B cell (primary cell): ENCODE measurements at regions not wholly inside any gene's neighbourhood (a gene's known extent, or its start where the extent isn't known, plus 50 kb on each side); places are given as distances from the start of the nearest gene placed in this dataset.

Source experiments
- ATAC-seq: fragments of 200-7000 bp; cut with Tn5 transposase; one replicate; pipeline ENCODE4 v1.10.0; 2021; ENCODE audit warnings: low read depth, mild to moderate bottlenecking, moderate number of reproducible peaks, moderate library complexity
- CTCF ChIA-PET: fragments of 350-600 bp; sonication (Branson Sonifier 250); formaldehyde crosslinking; loops from one replicate; lab custom pipeline; 2021; ENCODE audit warnings: antibody characterized with exemption, inconsistent platforms; lab: Charles Lee
- POLR2A ChIA-PET: fragments of 350-600 bp; sonication (Branson Sonifier 250); formaldehyde crosslinking; loops from one replicate; lab custom pipeline; 2021; ENCODE audit warnings: antibody characterized with exemption; lab: Charles Lee
- DNase-seq: peaks from one replicate; pipeline ENCODE4 v3.0.0; 2013
- H2AFZ ChIP-seq: 2 replicates; pipeline ENCODE4 v1.6.1; 2012; ENCODE audit warnings: mild to moderate bottlenecking, low read depth, low read length; ENCODE audit not compliant: insufficient read depth, poor library complexity, severe bottlenecking
- H3K27ac ChIP-seq, 2 donors: 1 replicate in 1 of 2; 2 replicates in 1 of 2; pipeline ENCODE4 v1.5.1; 2012 to 2013; ENCODE audit warnings: low read length in 2 of 2, mild to moderate bottlenecking in 2 of 2, moderate library complexity in 1 of 2
- H3K27me3 ChIP-seq, 4 experiments: fragments of 200-600 bp in 1 of 4; sonication (generic) in 1 of 4; replicated peaks in 1 of 4; 1 replicate in 2 of 4; 2 replicates in 2 of 4; pipeline versions ENCODE4 v1.6.1 to v1.7.0; 2013 to 2016; ENCODE audit warnings: low read length in 3 of 4, mild to moderate bottlenecking in 2 of 4, mixed read lengths in 1 of 4, moderate library complexity in 1 of 4; ENCODE audit not compliant: insufficient read depth in 4 of 4, control insufficient read depth in 3 of 4; ENCODE audit errors: control extremely low read depth in 1 of 4
- H3K36me3 ChIP-seq, 2 experiments: replicated peaks in 1 of 2; 1 replicate in 1 of 2; 2 replicates in 1 of 2; pipeline versions ENCODE4 v1.6.1 to v1.7.1; 2013; ENCODE audit warnings: low read length in 1 of 2; ENCODE audit not compliant: insufficient read depth in 2 of 2, control insufficient read depth in 1 of 2; ENCODE audit errors: control extremely low read depth in 1 of 2, extremely low read depth in 1 of 2
- H3K4me1 ChIP-seq, 2 donors: fragments of 200-600 bp in 1 of 2; sonication (generic) in 1 of 2; 1 replicate in 1 of 2; 2 replicates in 1 of 2; pipeline versions ENCODE4 v1.5.1 to v1.6.1; 2013 to 2017; ENCODE audit warnings: low read length in 2 of 2; ENCODE audit not compliant: control insufficient read depth in 2 of 2, insufficient read depth in 2 of 2
- H3K4me2 ChIP-seq: replicated peaks from 2 replicates; pipeline ENCODE3; 2012; ENCODE audit warnings: mild to moderate bottlenecking, low read depth, low read length; ENCODE audit not compliant: poor library complexity, severe bottlenecking
- H3K4me3 ChIP-seq, 5 experiments: fragments of 200-600 bp in 1 of 5; sonication (generic) in 1 of 5; 1 replicate in 3 of 5; 2 replicates in 2 of 5; pipeline versions ENCODE4 v1.5.1 to v1.7.0; 2011 to 2016; ENCODE audit warnings: low read length in 4 of 5, mild to moderate bottlenecking in 4 of 5, low read depth in 2 of 5, control low read depth in 1 of 5, moderate library complexity in 1 of 5; ENCODE audit not compliant: insufficient read depth in 1 of 5; ENCODE audit errors: control extremely low read depth in 1 of 5, extremely low read depth in 1 of 5
- H3K79me2 ChIP-seq: fragments of 200-600 bp; sonication (generic); one replicate; pipeline ENCODE4 v1.6.0; 2016; ENCODE audit warnings: low read length; ENCODE audit not compliant: control insufficient read depth, insufficient read depth
- H3K9ac ChIP-seq: fragments of 200-600 bp; sonication (generic); 2 replicates; pipeline ENCODE4 v1.6.1; 2017; ENCODE audit warnings: mild to moderate bottlenecking, low read length, moderate library complexity
- H3K9me3 ChIP-seq, 3 donors: one replicate each; pipeline versions ENCODE4 v1.6.1 to v1.7.1; 2013; ENCODE audit warnings: low read length in 2 of 3; ENCODE audit not compliant: control insufficient read depth in 2 of 3, insufficient read depth in 1 of 3; ENCODE audit errors: control extremely low read depth in 1 of 3
- H4K20me1 ChIP-seq: 2 replicates; pipeline ENCODE4 v1.6.0; 2012; ENCODE audit warnings: mild to moderate bottlenecking, low read length; ENCODE audit not compliant: insufficient read depth, control insufficient read depth, poor library complexity, severe bottlenecking
- H3K27ac Mint-ChIP-seq: one replicate; pipeline ENCODE4 v1.8.0; 2021; ENCODE audit warnings: mixed read lengths
- H3K27me3 Mint-ChIP-seq: one replicate; pipeline ENCODE4 v1.8.0; 2021; ENCODE audit warnings: mixed read lengths
- H3K4me1 Mint-ChIP-seq: one replicate; pipeline ENCODE4 v1.8.0; 2021; ENCODE audit warnings: mixed read lengths
- H3K4me3 Mint-ChIP-seq: one replicate; pipeline ENCODE4 v1.8.0; 2021; ENCODE audit warnings: mixed read lengths
- H3K9me3 Mint-ChIP-seq: one replicate; pipeline ENCODE4 v1.8.0; 2022; ENCODE audit warnings: mixed read lengths; ENCODE audit not compliant: insufficient read depth
- CTCF ChIP-seq: fragments of 200-600 bp; IDR thresholded peaks from one replicate; pipeline ENCODE4 v1.8.0; 2022; ENCODE audit warnings: antibody characterized with exemption, mild to moderate bottlenecking
- EZH2 ChIP-seq: IDR thresholded peaks from 2 replicates; pipeline ENCODE4 v1.6.1; 2012; ENCODE audit warnings: borderline replicate concordance, low read depth, mild to moderate bottlenecking, moderate library complexity, low read length; ENCODE audit not compliant: insufficient read depth, poor library complexity, severe bottlenecking
- WGBS: methylation state at CpG from one replicate; pipeline ENCODE4 v1.1.5; 2013; ENCODE audit warnings: missing lambda C conversion rate; ENCODE audit not compliant: insufficient coverage; 5-methylcytosine and 5-hydroxymethylcytosine counted together
- intact Hi-C: fragments of 100-400 bp; cut with micrococcal nuclease; formaldehyde crosslinking; loops from one replicate; pipeline ENCODE4 v1.10.0; 2022

- intact Hi-C loops: loop anchor here (5.0 kb wide), 1 partner anchor 297 kb away; no protein-coding TSS in a partner anchor
- no peak overlapping the region for H3K4me3 ChIP-seq
- Mint-ChIP-seq H3K4me3 (no peak overlapping the region), H3K27me3 (peaks cover 35% of the 10 kb centered on the region), H3K27ac (no peak overlapping the region), H3K4me1 (no peaks in the 10 kb centered on the region), H3K9me3 (no peaks in the 10 kb centered on the region)
- no peaks in the 10 kb centered on the region for H3K4me1 ChIP-seq
- no peak overlapping the region for H2AFZ ChIP-seq
- H3K4me2 ChIP-seq: no peak overlapping the region
- peaks cover 0 to 10% (median 2%) of the 10 kb centered on the region in 4 experiments for H3K27me3 ChIP-seq
- ChIA-PET POLR2A (no interaction called here), CTCF (interaction anchor here (0.7 to 4.9 kb wide), 2 partner anchors 9 to 1876 kb away, joined by 3 to 22 read pairs; no protein-coding TSS in a partner anchor)
- no peaks in the 10 kb centered on the region for H3K36me3 ChIP-seq
- DNase-seq (no peak), ATAC-seq (no peak)
- no peak overlapping the region for H3K27ac ChIP-seq
- H3K9ac ChIP-seq: no peak overlapping the region
- no peaks in the 10 kb centered on the region for H3K9me3 ChIP-seq
- H4K20me1 ChIP-seq: no peaks in the 10 kb centered on the region
- TF ChIP-seq EZH2 (no peak), CTCF (no peak)
- no peaks in the 10 kb centered on the region for H3K79me2 ChIP-seq
- WGBS: 81% methylated on average over 6 of the region's 15 CpGs
Observed at GRCh38 chr2:219698748-219699439, 71.5 kb downstream of the SLC4A3 start.

DNA sequence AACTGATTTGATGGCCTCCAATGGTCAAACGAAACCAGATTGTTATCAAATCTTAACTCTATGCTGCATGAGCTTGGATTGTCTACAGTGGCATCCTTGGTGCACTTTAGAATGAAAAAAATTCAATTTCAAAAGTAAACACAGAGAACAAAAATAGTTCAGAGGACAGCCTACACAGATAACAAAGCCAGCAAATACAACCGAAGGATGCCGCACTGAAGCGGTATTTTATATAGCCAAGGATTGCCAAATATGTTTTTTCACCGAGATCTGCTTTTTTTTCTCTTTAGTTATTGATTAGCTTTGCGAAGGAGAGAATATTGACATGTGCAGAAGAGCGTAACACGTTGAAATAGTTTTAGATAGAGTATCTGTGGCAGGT lies 72.0 kb downstream of the SLC4A3 start:
- no peak overlapping the region for H2AFZ ChIP-seq
- no peak for TF ChIP-seq EZH2
- no peak for TF ChIP-seq CTCF
- no peak overlapping the region for H3K27ac ChIP-seq
- DNase-seq (no peak), ATAC-seq (no peak)
- H3K9me3 Mint-ChIP-seq: no peaks in the 10 kb centered on the region
- H4K20me1 ChIP-seq: no peaks in the 10 kb centered on the region
- 83% methylated on average over 5 of the region's 8 CpGs for WGBS
- H3K27ac Mint-ChIP-seq: no peak overlapping the region
- no peaks in the 10 kb centered on the region for H3K4me1 Mint-ChIP-seq
- H3K4me3 ChIP-seq: no peak overlapping the region
- H3K36me3 ChIP-seq: no peaks in the 10 kb centered on the region
- peaks cover 37% of the 10 kb centered on the region for H3K27me3 Mint-ChIP-seq
- ChIA-PET CTCF (interaction anchor here (4.9 kb wide), 1 partner anchor 9 kb away, joined by 22 read pairs; no protein-coding TSS in a partner anchor), POLR2A (no interaction called here)
- H3K9me3 ChIP-seq: no peaks in the 10 kb centered on the region
- no peaks in the 10 kb centered on the region for H3K79me2 ChIP-seq
- no peaks in the 10 kb centered on the region for H3K4me1 ChIP-seq
- no peak overlapping the region for H3K4me3 Mint-ChIP-seq
- H3K27me3 ChIP-seq: peaks cover 0 to 7% (median 3%) of the 10 kb centered on the region in 4 experiments
- no peak overlapping the region for H3K4me2 ChIP-seq
- H3K9ac ChIP-seq: no peak overlapping the region
- intact Hi-C loops: loop anchor here (5.0 kb wide), 1 partner anchor 297 kb away; no protein-coding TSS in a partner anchor
